HCT116 (cell line): ENCODE measurements at regions not wholly inside any gene's neighbourhood (a gene's known extent, or its start where the extent isn't known, plus 50 kb on each side); places are given as distances from the start of the nearest gene placed in this dataset.

Experiments used
- ATAC-seq: fragments of 200-7000 bp; cut with Tn5 transposase; 2 replicates; pipeline ENCODE4 v1.9.1; 2020; ENCODE audit warnings: mild to moderate bottlenecking, moderate library complexity
- BruUV-seq: library from RNA; stranded (reverse); fragments of 400-500 nt; replicated peaks from 2 replicates; lab custom pipeline; 2021; lab: Mats Ljungman, UMichigan
- CTCF ChIA-PET: fragments of 300-600 bp; sonication (Branson Sonifier 250); formaldehyde crosslinking; loops from one replicate; lab custom pipeline; 2021; ENCODE audit warnings: antibody characterized with exemption; lab: Charles Lee
- POLR2A ChIA-PET: fragments of 300-600, 350-600 bp; sonication (Branson Sonifier 250); formaldehyde crosslinking; loops from one replicate; lab custom pipeline; 2021; ENCODE audit warnings: antibody characterized with exemption; lab: Charles Lee
- RAD21 ChIA-PET, 2 experiments: fragments of 300-600 bp; sonication (Branson Sonifier 250); formaldehyde crosslinking; loops; one replicate each; lab custom pipeline; 2023; ENCODE audit warnings: low total read pairs in 2 of 2; ENCODE audit not compliant: uncharacterized antibody in 2 of 2, unreplicated experiment in 2 of 2, low non-redundant PET in 1 of 2; lab: Charles Lee
- DNase-seq: peaks from one replicate; pipeline ENCODE4 v3.0.0-alpha.2; 2010; ENCODE audit warnings: low read depth, low spot score
- H2AFZ ChIP-seq: fragments of 200-600 bp; shearing (Covaris generic), sonication (generic); 2 replicates; pipeline ENCODE4 v1.6.1; 2017; ENCODE audit warnings: low read depth, mixed run types, mixed read lengths, antibody characterized with exemption, low read length; ENCODE audit not compliant: poor library complexity, severe bottlenecking
- H3K27ac ChIP-seq: 2 replicates; pipeline ENCODE4 v1.5.1; 2012; ENCODE audit warnings: low read depth, low read length
- H3K27me3 ChIP-seq: fragments of 200-600 bp; sonication (generic); 2 replicates; pipeline ENCODE4 v1.6.1; 2016; ENCODE audit warnings: mixed run types, low read length, mixed read lengths; ENCODE audit not compliant: insufficient read depth
- H3K36me3 ChIP-seq, 2 experiments: fragments of 200-500 bp in 1 of 2; fragments of 200-600 bp in 1 of 2; sonication (Bioruptor generic) in 1 of 2; sonication (generic) in 1 of 2; 2 replicates each; pipeline versions ENCODE4 v1.5.1 to v1.6.1; 2014 to 2016; ENCODE audit warnings: low read length in 2 of 2, inconsistent platforms in 1 of 2, mixed read lengths in 1 of 2, mixed run types in 1 of 2; ENCODE audit not compliant: insufficient read depth in 2 of 2, control insufficient read depth in 1 of 2
- H3K4me1 ChIP-seq, 2 experiments: fragments of 200-600 bp in 1 of 2; sonication (generic) in 1 of 2; 2 replicates each; pipeline versions ENCODE4 v1.5.1 to v1.6.1; 2012 to 2017; ENCODE audit warnings: low read length in 2 of 2, inconsistent platforms in 1 of 2, mild to moderate bottlenecking in 1 of 2, mixed read lengths in 1 of 2, mixed run types in 1 of 2, moderate library complexity in 1 of 2; ENCODE audit not compliant: insufficient read depth in 2 of 2, control insufficient read depth in 1 of 2
- H3K4me2 ChIP-seq: fragments of 200-600 bp; sonication (generic); 2 replicates; pipeline ENCODE4 v1.6.1; 2017; ENCODE audit warnings: mixed run types, low read length, mixed read lengths
- H3K4me3 ChIP-seq, 2 experiments: fragments of 200-600 bp in 1 of 2; sonication (generic) in 1 of 2; replicated peaks in 1 of 2; 2 replicates each; pipeline ENCODE4 v1.5.1; 2011 to 2016; ENCODE audit warnings: low read length in 2 of 2, control low read depth in 1 of 2, low read depth in 1 of 2, mild to moderate bottlenecking in 1 of 2, mixed read lengths in 1 of 2, mixed run types in 1 of 2
- H3K79me2 ChIP-seq: fragments of 200-600 bp; sonication (generic); 2 replicates; pipeline ENCODE4 v1.6.1; 2017; ENCODE audit warnings: mild to moderate bottlenecking, mixed run types, low read length, moderate library complexity, mixed read lengths; ENCODE audit not compliant: insufficient read depth
- H3K9ac ChIP-seq: fragments of 200-600 bp; sonication (generic); 2 replicates; pipeline ENCODE4 v1.6.1; 2016; ENCODE audit warnings: low read length, mixed read lengths
- H3K9me2 ChIP-seq: fragments of 200-600 bp; sonication (generic), shearing (Covaris generic); 2 replicates; pipeline ENCODE4 v1.6.1; 2017; ENCODE audit warnings: mixed run types, mild to moderate bottlenecking, moderate library complexity; ENCODE audit not compliant: insufficient read depth
- H3K9me3 ChIP-seq, 2 experiments: fragments of 200-500 bp in 1 of 2; fragments of 200-600 bp in 1 of 2; sonication (Bioruptor generic) in 1 of 2; sonication (generic) in 1 of 2; 2 replicates each; pipeline ENCODE4 v1.6.1; 2014 to 2017; ENCODE audit warnings: low read length in 2 of 2, mixed read lengths in 2 of 2, inconsistent platforms in 1 of 2, low read depth in 1 of 2, mild to moderate bottlenecking in 1 of 2, mixed run types in 1 of 2, moderate library complexity in 1 of 2; ENCODE audit not compliant: control insufficient read depth in 1 of 2, insufficient read depth in 1 of 2
- H4K20me1 ChIP-seq: fragments of 200-600 bp; sonication (generic), shearing (Covaris generic); 2 replicates; pipeline ENCODE4 v1.6.1; 2017; ENCODE audit warnings: mixed run types, mild to moderate bottlenecking, moderate library complexity; ENCODE audit not compliant: insufficient read depth
- ATF3 ChIP-seq: IDR thresholded peaks from 2 replicates; pipeline ENCODE4 v1.6.1; 2012
- CTCF ChIP-seq, 3 experiments: fragments of 200-600 bp in 1 of 3; sonication (generic) in 1 of 3; IDR thresholded peaks in 2 of 3; conservative IDR thresholded peaks in 1 of 3; 2 replicates each; pipeline ENCODE4 v1.5.1; 2012 to 2017; ENCODE audit warnings: low read depth in 2 of 3, low read length in 2 of 3, antibody characterized with exemption in 1 of 3, borderline replicate concordance in 1 of 3, control low read depth in 1 of 3, mild to moderate bottlenecking in 1 of 3, mixed read lengths in 1 of 3, mixed run types in 1 of 3, moderate library complexity in 1 of 3; ENCODE audit not compliant: insufficient read depth in 1 of 3
- EGR1 ChIP-seq: IDR thresholded peaks from 2 replicates; pipeline ENCODE4 v1.6.1; 2012; ENCODE audit warnings: low read depth
- FOSL1 ChIP-seq: IDR thresholded peaks from 2 replicates; pipeline ENCODE4 v1.6.1; 2012; ENCODE audit warnings: low read depth
- MAX ChIP-seq: IDR thresholded peaks from 2 replicates; pipeline ENCODE4 v1.6.1; 2012
- RAD21 ChIP-seq: IDR thresholded peaks from 2 replicates; pipeline ENCODE4 v1.6.1; 2012; ENCODE audit warnings: low read depth, mild to moderate bottlenecking
- SRF ChIP-seq: IDR thresholded peaks from 2 replicates; pipeline ENCODE4 v1.6.1; 2012; ENCODE audit warnings: low read depth
- TCF7L2 ChIP-seq: IDR thresholded peaks from 2 replicates; pipeline ENCODE4 v1.7.0; 2011; ENCODE audit warnings: borderline replicate concordance, inconsistent platforms; ENCODE audit not compliant: insufficient read depth, insufficient read length; ENCODE audit errors: extremely low read depth
- ZBTB33 ChIP-seq: IDR thresholded peaks from 2 replicates; pipeline ENCODE4 v1.6.1; 2011; ENCODE audit warnings: mild to moderate bottlenecking, low read length, moderate library complexity; ENCODE audit not compliant: insufficient replicate concordance; ENCODE audit errors: extremely low read depth
- ZNF274 ChIP-seq: fragments of 200-500 bp; sonication (Bioruptor generic); IDR thresholded peaks from 2 replicates; pipeline ENCODE4 v1.6.1; 2014; ENCODE audit warnings: mild to moderate bottlenecking, low read depth, low read length, inconsistent platforms
- intact Hi-C: fragments of 100-400 bp; cut with micrococcal nuclease; formaldehyde crosslinking; loops from 2 replicates; pipeline ENCODE4 v1.10.0; 2022

GRCh38 chr7:128174386-128174785, 66.7 kb upstream of the LEP start:
- no TSS peak for BruUV-seq

More at GRCh38 chr7:128174386-128174785, 66.7 kb upstream of the LEP start:
- peaks cover 0 to 9% of the 10 kb centered on the region in 2 experiments; a peak in 1 of 4 replicates for H3K4me1 ChIP-seq
- H3K9me2 ChIP-seq, result no peaks in the 10 kb centered on the region
- CTCF ChIA-PET, result no interaction called here
- H4K20me1 ChIP-seq, result no peaks in the 10 kb centered on the region
- peaks cover 15% of the 10 kb centered on the region for H3K27me3 ChIP-seq
- ATAC-seq (no peak), DNase-seq (no peak)
- no peaks in the 10 kb centered on the region for H3K36me3 ChIP-seq
- no peaks in the 10 kb centered on the region for H3K9me3 ChIP-seq
- H3K4me3 ChIP-seq, result no peak overlapping the region
- no peak overlapping the region for H2AFZ ChIP-seq
- no peak overlapping the region for H3K4me2 ChIP-seq
- TF ChIP-seq EGR1 (no peak), ZBTB33 (no peak), ZNF274 (no peak), CTCF (IDR thresholded peaks at IDR 0.05 in 2 of 3, conservative IDR thresholded peaks at IDR 0.05 in 1 of 3; ENCODE audit: borderline replicate concordance in 1 of 3, insufficient read depth in 1 of 3, low read depth in 2 of 3, low read length in 2 of 3) (no peak), SRF (no peak), MAX (no peak), TCF7L2 (no peak), FOSL1 (no peak), ATF3 (no peak), RAD21 (no peak)
- POLR2A ChIA-PET, result no interaction called here
- intact Hi-C loops, result no loop called here
- no peaks in the 10 kb centered on the region for H3K79me2 ChIP-seq
- H3K27ac ChIP-seq, result no peak overlapping the region
- no peak overlapping the region for H3K9ac ChIP-seq
- RAD21 ChIA-PET, result no interaction called here
